GM12872 (cell line): ENCODE measurements at regions not wholly inside any gene's neighbourhood (a gene's known extent, or its start where the extent isn't known, plus 50 kb on each side); places are given as distances from the start of the nearest gene placed in this dataset.

Experiments used
- CTCF ChIP-seq: IDR thresholded peaks from 3 replicates; pipeline ENCODE4 v1.5.1; 2011; ENCODE audit warnings: low read depth, mild to moderate bottlenecking, low read length, moderate library complexity; ENCODE audit not compliant: insufficient read depth

GRCh38 chr4:115315182-115315581 is 201.8 kb upstream of the NDST4 start:
- no peak for TF ChIP-seq CTCF

GRCh38 chr4:115310641-115311040 is 197.2 kb upstream of the NDST4 start:
- no peak for TF ChIP-seq CTCF

GRCh38 chr4:115294717-115295116 is 181.3 kb upstream of the NDST4 start:
- TF ChIP-seq CTCF: no peak

- no peak for TF ChIP-seq CTCF
Measured at GRCh38 chr4:115293093-115293462, 179.7 kb upstream of the NDST4 start.

GRCh38 chr4:115292320-115293092 is 179.1 kb upstream of the NDST4 start:
- TF ChIP-seq CTCF: no peak

GRCh38 chr4:115287426-115287825 is 174.0 kb upstream of the NDST4 start:
- no peak for TF ChIP-seq CTCF

- TF ChIP-seq CTCF: no peak
Measured at GRCh38 chr4:115279330-115279729, 165.9 kb upstream of the NDST4 start.
